GM12891 (cell line): ENCODE measurements at regions not wholly inside any gene's neighbourhood (a gene's known extent, or its start where the extent isn't known, plus 50 kb on each side); places are given as distances from the start of the nearest gene placed in this dataset.

Experiments
- DNase-seq: peaks from one replicate; pipeline ENCODE4 v3.0.0; 2011; ENCODE audit warnings: low spot score; ENCODE audit not compliant: insufficient read length
- FAIRE-seq: peaks from 2 replicates; lab custom pipeline; 2011; peaks lifted over from hg19 to GRCh38; lab: Jason Lieb, UNC
- PAX5 ChIP-seq: IDR thresholded peaks from 2 replicates; pipeline ENCODE4 v1.6.1; 2011; ENCODE audit warnings: low read length, moderate library complexity, mild to moderate bottlenecking; ENCODE audit not compliant: insufficient read depth, severe bottlenecking
- POLR2A ChIP-seq: IDR thresholded peaks from 2 replicates; pipeline ENCODE4 v1.6.1; 2011; ENCODE audit warnings: low read depth, low read length, control low read depth
- POLR2AphosphoS5 ChIP-seq: IDR thresholded peaks from 2 replicates; pipeline ENCODE4 v1.6.1; 2011; ENCODE audit warnings: low read depth, low read length, control low read depth
- POU2F2 ChIP-seq: IDR thresholded peaks from 2 replicates; pipeline ENCODE4 v1.6.1; 2011; ENCODE audit warnings: low read depth, mild to moderate bottlenecking, control low read depth, low read length, moderate library complexity
- SPI1 ChIP-seq: IDR thresholded peaks from 2 replicates; pipeline ENCODE4 v1.6.1; 2011; ENCODE audit warnings: low read depth, low read length, control low read depth
- TAF1 ChIP-seq: IDR thresholded peaks from 2 replicates; pipeline ENCODE4 v1.6.1; 2011; ENCODE audit warnings: low read depth, low read length, control low read depth

DNA sequence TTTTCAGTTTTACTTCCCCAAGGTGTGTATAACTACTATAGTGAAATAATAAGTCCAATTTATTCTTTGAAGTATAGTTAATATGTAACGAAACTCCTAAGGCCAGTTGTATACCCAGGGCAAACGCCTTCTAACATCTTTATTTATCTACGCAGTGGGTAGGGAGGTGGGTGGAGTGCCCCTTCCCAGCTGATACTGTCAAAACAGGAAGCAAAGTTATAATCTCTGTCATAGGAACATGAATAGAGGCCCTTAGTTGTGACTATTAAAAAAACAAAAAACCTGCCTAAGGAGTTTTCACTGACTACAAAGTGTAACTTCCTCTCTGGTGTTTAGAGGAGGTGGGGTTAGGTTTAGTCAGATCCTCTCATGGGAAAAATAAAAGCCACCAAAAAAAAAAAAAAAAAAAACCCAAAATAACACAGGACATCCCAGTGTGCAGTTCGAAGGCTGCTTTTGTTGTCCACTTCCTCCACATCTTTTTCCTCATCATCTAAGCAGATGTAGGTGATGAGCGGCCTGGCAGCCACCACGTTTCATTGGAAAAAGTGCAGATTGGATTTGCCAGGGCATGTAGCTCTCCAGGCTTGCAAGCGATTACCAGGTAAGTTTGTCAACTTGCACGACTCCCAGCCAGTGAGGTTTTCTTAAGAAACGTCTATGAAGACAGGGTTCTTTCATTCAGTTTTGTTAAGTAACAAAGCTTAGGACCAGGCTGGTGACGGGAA, 58.7 kb downstream of the UTRN start:
- DNase-seq = no peak
- FAIRE-seq = peak; percentile 73
- no peak for TF ChIP-seq POU2F2
- TF ChIP-seq SPI1 = peak; percentile 62

DNA sequence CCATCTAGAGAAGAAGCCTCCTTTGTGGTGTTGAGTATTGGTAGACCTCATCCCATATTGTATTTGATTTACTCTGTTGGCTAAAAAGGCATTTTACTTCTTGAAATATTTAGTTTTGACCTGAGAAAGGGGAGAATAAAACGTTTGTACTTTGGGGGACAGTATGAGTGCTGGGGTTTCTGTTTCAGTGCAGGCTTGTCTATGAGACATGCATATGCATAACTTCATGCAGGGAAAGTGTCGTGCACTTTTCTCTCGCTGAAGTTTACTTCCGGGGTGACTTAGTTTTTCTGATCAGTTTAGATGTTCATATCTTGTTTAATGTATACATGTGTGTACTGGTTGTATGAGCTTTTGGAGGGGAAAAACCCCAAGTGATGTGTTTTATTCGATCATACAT, 59.5 kb downstream of the UTRN start:
- FAIRE-seq = peak; percentile 40
- TF ChIP-seq PAX5 (no peak), POU2F2 (peak; percentile 100)

DNA sequence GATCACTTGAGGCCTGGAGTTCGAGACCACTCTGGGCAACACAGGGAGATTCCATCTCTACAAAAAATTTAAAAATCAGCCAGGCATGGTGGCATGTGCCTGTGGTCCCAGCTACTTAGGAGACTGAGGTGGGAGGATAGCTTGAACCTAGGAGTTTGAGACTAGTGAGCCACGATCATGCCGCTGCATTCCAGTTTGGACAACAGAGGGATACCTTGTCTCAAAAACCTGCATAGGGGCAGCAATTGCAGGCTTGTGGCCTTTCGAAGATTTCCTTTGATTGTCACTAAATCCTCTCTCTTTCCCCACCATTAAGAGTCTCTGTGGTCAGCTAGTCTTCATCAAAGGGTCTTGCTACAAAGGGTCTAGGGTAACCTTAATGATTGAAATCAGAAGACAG, 60.3 kb downstream of the UTRN start:
- DNase-seq = no peak
- TF ChIP-seq SPI1 (no peak), PAX5 (no peak), POU2F2 (no peak), TAF1 (no peak), POLR2A (no peak), POLR2AphosphoS5 (no peak)
- no peak for FAIRE-seq

More for the DNA sequence above, 59.5 kb downstream of the UTRN start:
- DNase-seq = no peak

DNA sequence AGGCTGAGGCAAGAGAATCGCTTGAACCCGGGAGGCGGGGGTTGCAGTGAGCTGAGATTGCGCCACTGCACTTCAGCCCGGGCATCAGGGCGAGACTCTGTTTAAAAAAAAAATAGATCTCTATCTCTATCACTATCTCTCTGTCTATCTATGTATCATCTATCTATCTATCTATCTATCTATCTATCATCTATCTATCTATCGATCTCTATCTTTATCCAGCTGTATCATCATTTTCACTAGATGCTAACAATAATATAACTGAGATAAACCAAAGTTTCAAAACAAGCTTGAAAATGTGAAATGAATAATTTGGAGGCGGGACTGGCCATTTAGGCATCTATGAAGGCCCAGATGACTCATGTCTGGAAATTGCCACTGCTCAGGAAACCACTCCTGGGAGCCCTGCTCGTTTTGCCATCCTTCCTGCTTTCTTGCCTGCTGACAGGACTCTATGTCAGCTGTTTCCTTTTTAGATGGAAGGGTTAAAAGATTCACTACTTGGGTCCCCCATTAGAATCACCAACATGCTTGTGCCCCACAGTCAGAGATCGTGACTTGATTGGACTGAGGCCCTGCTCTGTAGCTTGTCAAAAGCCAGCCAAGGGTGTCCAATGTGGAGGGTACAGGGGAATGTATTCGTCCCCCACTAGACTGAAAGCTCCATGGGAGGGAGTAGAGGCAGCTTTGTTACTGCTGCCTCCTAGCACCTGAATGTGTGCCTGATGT, 61.7 kb downstream of the UTRN start:
- FAIRE-seq = no peak
- DNase-seq = no peak

DNA sequence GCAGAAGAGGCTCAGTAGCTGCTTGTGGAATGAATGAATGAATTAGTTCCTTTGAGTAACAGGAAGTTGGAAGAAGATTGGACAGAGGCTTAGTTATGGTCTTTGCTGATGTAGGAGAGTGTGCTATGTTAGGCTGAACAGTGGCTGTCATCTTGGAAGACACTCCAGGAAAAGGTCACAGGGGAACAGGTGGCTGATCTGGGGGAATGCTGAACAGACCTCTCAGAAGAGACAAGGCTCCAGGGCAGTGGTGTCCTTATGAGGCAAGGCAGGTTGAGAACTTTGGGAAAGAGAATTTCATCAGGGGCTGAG, 62.3 kb downstream of the UTRN start:
- no peak for FAIRE-seq
- TF ChIP-seq POLR2A = no peak
- TF ChIP-seq SPI1 = no peak
- TF ChIP-seq PAX5 = no peak
- no peak for TF ChIP-seq TAF1
- TF ChIP-seq POU2F2 = no peak
- no peak for TF ChIP-seq POLR2AphosphoS5
- DNase-seq = no peak

More for the DNA sequence above, 61.7 kb downstream of the UTRN start:
- no peak for TF ChIP-seq POU2F2
- TF ChIP-seq POLR2AphosphoS5 = no peak
- TF ChIP-seq SPI1 = no peak
- no peak for TF ChIP-seq POLR2A
- TF ChIP-seq PAX5 = no peak
- no peak for TF ChIP-seq TAF1

DNA sequence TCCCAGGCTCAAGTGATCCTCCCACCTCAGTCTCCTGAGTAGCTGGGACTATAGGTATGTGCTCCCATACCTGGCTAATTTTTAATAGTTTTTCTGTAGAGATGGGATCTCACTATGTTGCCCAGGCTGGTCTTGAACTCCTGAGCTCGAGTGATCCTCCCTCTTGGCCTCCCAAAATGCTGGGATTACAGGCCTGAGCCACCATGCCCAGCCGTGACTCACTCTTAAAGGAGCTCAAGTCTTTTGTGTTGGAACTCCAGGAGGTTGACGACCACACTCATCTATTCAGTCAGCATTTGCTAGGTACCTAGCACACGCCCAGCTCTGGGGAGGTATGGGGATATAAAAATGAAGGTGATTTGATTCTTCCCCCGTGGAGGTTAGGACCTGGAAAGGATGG, 62.8 kb downstream of the UTRN start:
- DNase-seq (no peak), FAIRE-seq (no peak)
- TF ChIP-seq POLR2AphosphoS5 (no peak), POLR2A (no peak), PAX5 (no peak), SPI1 (no peak), TAF1 (no peak), POU2F2 (no peak)

DNA sequence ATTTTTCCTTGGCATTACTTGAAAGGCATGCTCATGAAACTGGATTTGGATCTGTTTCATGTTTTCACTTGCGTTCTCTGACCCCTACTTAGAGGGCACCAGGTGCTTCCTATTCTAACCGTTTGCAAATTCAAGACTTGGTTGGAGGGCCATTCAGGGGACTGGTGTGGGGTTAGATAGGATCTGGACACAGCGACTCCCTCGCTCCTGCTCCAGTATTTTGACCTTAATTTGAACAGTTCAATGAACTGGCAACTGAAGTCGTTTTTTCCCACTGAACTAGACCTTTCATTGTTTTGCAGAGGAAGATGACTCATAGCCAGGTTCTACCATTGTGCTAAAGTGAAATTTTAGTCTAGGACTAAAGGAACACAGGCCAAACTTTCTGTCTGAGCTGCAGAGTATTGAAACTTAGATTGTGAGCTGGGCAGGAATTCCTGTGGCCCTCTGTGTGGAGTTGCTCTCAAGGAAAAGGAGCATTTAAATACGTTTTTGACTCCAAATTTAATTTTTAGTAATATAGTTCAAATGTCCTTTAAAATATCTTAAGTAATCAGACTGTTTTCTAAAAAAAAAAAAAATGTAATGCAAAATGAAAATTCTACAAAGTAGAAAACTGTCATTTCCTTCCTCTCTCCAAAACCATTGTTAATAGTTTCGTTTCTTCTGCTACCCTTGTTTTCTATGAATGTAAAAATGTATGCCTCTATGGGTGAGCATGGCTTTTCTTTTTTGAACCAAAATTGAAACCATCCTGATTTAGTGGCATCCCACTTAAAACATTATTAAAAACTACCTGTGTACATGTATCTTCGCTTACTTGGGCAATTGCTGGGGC, 64.8 kb downstream of the UTRN start:
- FAIRE-seq = peak; percentile 20
- DNase-seq = no peak

DNA sequence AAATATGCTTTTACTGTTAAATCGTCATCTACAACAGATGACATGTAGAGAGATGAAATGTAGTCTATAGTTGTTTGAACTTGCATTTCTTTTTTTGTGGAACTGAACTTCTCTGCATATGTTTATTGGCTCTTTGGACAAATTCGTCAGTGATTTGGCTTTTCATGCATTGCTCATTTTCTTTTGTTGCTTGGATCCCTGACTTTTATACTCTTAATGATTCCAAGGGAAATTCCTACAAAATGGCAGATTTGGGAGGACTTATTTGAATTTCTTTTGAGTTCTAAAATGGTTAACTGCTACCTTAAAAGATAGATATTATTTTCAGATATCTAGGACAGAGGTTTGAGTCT, 65.4 kb downstream of the UTRN start:
- DNase-seq = no peak
- FAIRE-seq = no peak
- TF ChIP-seq POLR2A = no peak
- TF ChIP-seq SPI1 = 0 out of 2 replicates have a peak, but pooled peaks have one; percentile 2

More for the DNA sequence above, 64.8 kb downstream of the UTRN start:
- TF ChIP-seq POLR2AphosphoS5 = no peak
- TF ChIP-seq SPI1 = no peak
- TF ChIP-seq PAX5 = no peak
- TF ChIP-seq POLR2A = no peak
- no peak for TF ChIP-seq TAF1
- no peak for TF ChIP-seq POU2F2

DNA sequence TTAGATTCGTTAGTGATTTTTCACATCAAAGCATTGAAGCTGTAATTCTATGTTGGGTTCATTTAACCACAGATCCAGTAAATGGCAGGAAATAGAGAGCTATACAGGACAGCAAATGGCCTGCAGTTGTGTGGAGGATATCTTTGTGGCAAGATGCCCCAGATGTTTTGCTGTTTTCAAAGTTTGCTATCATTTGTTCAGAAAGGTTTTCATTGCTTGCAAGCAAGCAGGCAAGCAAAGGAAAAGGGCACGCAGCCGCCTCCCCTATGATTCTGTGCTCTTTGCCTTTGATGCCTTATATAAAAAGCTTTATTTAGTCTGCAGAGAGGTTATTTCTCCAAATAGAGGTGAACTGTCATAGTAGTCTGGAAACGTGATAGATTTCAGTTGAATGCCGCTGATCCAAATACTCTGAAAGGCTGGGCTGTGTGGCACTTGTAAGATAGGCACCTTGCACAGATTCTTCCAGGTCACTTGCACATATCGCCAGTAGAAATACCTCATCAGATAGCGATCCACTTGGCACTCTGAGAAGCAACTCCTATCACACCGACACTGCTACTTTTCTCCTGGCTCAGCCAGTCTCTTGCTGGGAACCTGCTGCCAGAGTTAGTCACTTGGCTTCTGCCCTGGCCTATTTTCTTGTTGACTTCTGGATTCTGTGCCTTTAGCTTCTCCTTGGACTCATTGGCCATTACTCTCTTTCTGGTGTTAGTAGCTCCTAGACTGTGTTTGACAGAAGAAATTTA, 66.4 kb downstream of the UTRN start:
- FAIRE-seq (peak; percentile 20), DNase-seq (no peak)
- TF ChIP-seq POU2F2 (no peak), TAF1 (no peak), POLR2A (no peak), POLR2AphosphoS5 (no peak), SPI1 (no peak)
